Hematopoietic multipotent progenitor cell treated with erythropoietin and hydrocortisone succinate and interleukin-3 and kit ligand, for 17 days (in vitro differentiated cells): ENCODE measurements at regions not wholly inside any gene's neighbourhood (a gene's known extent, or its start where the extent isn't known, plus 50 kb on each side); places are given as distances from the start of the nearest gene placed in this dataset.
"Not testable (repeated sequence)": the region's sequence is repeated elsewhere in the genome, so short reads cannot be mapped to it uniquely, and the experiment has no call there.

Experiments
- DNase-seq: peaks from one replicate; pipeline ENCODE4 v3.0.0-alpha.2; 2015; ENCODE audit warnings: low spot score

- DNase-seq: no peak
Observed at GRCh38 chr5:136620621-136621020, 255.3 kb upstream of the TRPC7 start.

GRCh38 chr5:136620016-136620419, 254.7 kb upstream of the TRPC7 start:
- no peak for DNase-seq

GRCh38 chr5:136619556-136619955, 254.2 kb upstream of the TRPC7 start:
- DNase-seq: no peak

GRCh38 chr5:136615251-136616119, 250.1 kb upstream of the TRPC7 start:
- DNase-seq: no peak

GRCh38 chr5:136613230-136613629, 247.9 kb upstream of the TRPC7 start:
- DNase-seq: no peak

GRCh38 chr5:136605638-136606037, 240.3 kb upstream of the TRPC7 start:
- no peak for DNase-seq

- DNase-seq: no peak
Observed at GRCh38 chr5:136600306-136600705, 235.0 kb upstream of the TRPC7 start.

GRCh38 chr5:136598802-136599404, 233.6 kb upstream of the TRPC7 start:
- DNase-seq: no peak

- no peak for DNase-seq
Observed at GRCh38 chr5:136594416-136594815, 229.1 kb upstream of the TRPC7 start.

- no peak for DNase-seq
Observed at GRCh38 chr5:136590581-136590980, 225.2 kb upstream of the TRPC7 start.

GRCh38 chr5:136586196-136586595, 220.9 kb upstream of the TRPC7 start:
- no peak for DNase-seq

- no peak for DNase-seq
Observed at GRCh38 chr5:136584474-136584873, 219.1 kb upstream of the TRPC7 start.

GRCh38 chr5:136579238-136579637, 213.9 kb upstream of the TRPC7 start:
- DNase-seq: no peak

GRCh38 chr5:136569875-136570274, 204.5 kb upstream of the TRPC7 start:
- DNase-seq: not testable (repeated sequence)

- not testable (repeated sequence) for DNase-seq
Observed at GRCh38 chr5:136565457-136565856, 200.1 kb upstream of the TRPC7 start.

- not testable (repeated sequence) for DNase-seq
Observed at GRCh38 chr5:136565050-136565449, 199.7 kb upstream of the TRPC7 start.

- not testable (repeated sequence) for DNase-seq
Observed at GRCh38 chr5:136564431-136564830, 199.1 kb upstream of the TRPC7 start.

- DNase-seq: no peak
Observed at GRCh38 chr5:136563489-136563888, 198.1 kb upstream of the TRPC7 start.

GRCh38 chr5:136560126-136560525, 194.8 kb upstream of the TRPC7 start:
- DNase-seq: no peak

GRCh38 chr5:136559651-136560050, 194.3 kb upstream of the TRPC7 start:
- no peak for DNase-seq

- not testable (repeated sequence) for DNase-seq
Observed at GRCh38 chr5:136547096-136547495, 181.8 kb upstream of the TRPC7 start.

- not testable (repeated sequence) for DNase-seq
Observed at GRCh38 chr5:136546441-136546840, 181.1 kb upstream of the TRPC7 start.

- DNase-seq: not testable (repeated sequence)
Observed at GRCh38 chr5:136545031-136545430, 179.7 kb upstream of the TRPC7 start.
